Suprapubic skin (tissue), 4 donors: ENCODE measurements at regions not wholly inside any gene's neighbourhood (a gene's known extent, or its start where the extent isn't known, plus 50 kb on each side); places are given as distances from the start of the nearest gene placed in this dataset.

Source experiments
- DNase-seq, 2 donors: peaks; one replicate each; pipeline ENCODE4 v3.0.0-alpha.2; 2019; ENCODE audit warnings: low spot score in 2 of 2
- H3K27ac ChIP-seq: fragments of 200-600 bp; sonication (generic); one replicate; pipeline ENCODE4 v1.5.1; 2019
- H3K27me3 ChIP-seq: fragments of 200-600 bp; sonication (generic); one replicate; pipeline ENCODE4 v1.5.1; 2019
- H3K36me3 ChIP-seq: fragments of 200-600 bp; sonication (generic); one replicate; pipeline ENCODE4 v1.5.1; 2019
- H3K4me1 ChIP-seq: fragments of 200-600 bp; sonication (generic); one replicate; pipeline ENCODE4 v1.5.1; 2019
- H3K4me3 ChIP-seq: fragments of 200-600 bp; sonication (generic); one replicate; pipeline ENCODE4 v1.5.1; 2019; ENCODE audit warnings: mild to moderate bottlenecking
- H3K9me3 ChIP-seq: fragments of 200-600 bp; sonication (generic); one replicate; pipeline ENCODE4 v1.5.1; 2019
- CTCF ChIP-seq, 2 donors: fragments of 200-600 bp in 1 of 2; fragments of 450-650 bp in 1 of 2; sonication (generic) in 1 of 2; IDR thresholded peaks; one replicate each; pipeline ENCODE4 v1.5.1; 2016 to 2019; ENCODE audit warnings: antibody characterized with exemption in 2 of 2, mild to moderate bottlenecking in 1 of 2, moderate library complexity in 1 of 2
- EP300 ChIP-seq: sonication (generic); formaldehyde crosslinking; IDR thresholded peaks from one replicate; pipeline ENCODE4 v1.6.1; 2017; ENCODE audit warnings: antibody characterized with exemption
- POLR2A ChIP-seq, 2 donors: fragments of 450-650 bp; IDR thresholded peaks; one replicate each; pipeline ENCODE4 v1.6.1; 2017; ENCODE audit warnings: antibody characterized with exemption in 2 of 2, mild to moderate bottlenecking in 2 of 2, moderate library complexity in 2 of 2
- POLR2AphosphoS5 ChIP-seq, 3 donors: sonication (generic); formaldehyde crosslinking; IDR thresholded peaks; one replicate each; pipeline ENCODE4 v1.6.1; 2017; ENCODE audit warnings: antibody characterized with exemption in 3 of 3
- WGBS: methylation state at CpG from one replicate; pipeline ENCODE4 v1.1.5; 2018; 5-methylcytosine and 5-hydroxymethylcytosine counted together

GRCh38 chr13:53189162-53189561, 160.5 kb downstream of the OLFM4 start:
- 69% methylated on average over 1 of the region's 1 CpG for WGBS
- Histone ChIP-seq H3K4me3 (no peak overlapping the region), H3K27ac (no peak overlapping the region), H3K36me3 (no peaks in the 10 kb centered on the region), H3K4me1 (no peaks in the 10 kb centered on the region), H3K9me3 (no peaks in the 10 kb centered on the region), H3K27me3 (peaks cover 5% of the 10 kb centered on the region)
- TF ChIP-seq EP300: no peak
- TF ChIP-seq CTCF (IDR thresholded peaks at IDR 0.05): no peak
- no peak for TF ChIP-seq POLR2AphosphoS5 (IDR thresholded peaks at IDR 0.05)
- TF ChIP-seq POLR2A (IDR thresholded peaks at IDR 0.05): no peak
- no peak for DNase-seq

GRCh38 chr13:53191091-53191490, 162.5 kb downstream of the OLFM4 start:
- 14% methylated on average over 2 of the region's 2 CpGs for whole genome bisulfite sequencing
- Histone ChIP-seq H3K4me3 (no peak overlapping the region), H3K27me3 (peaks cover 5% of the 10 kb centered on the region), H3K4me1 (no peaks in the 10 kb centered on the region), H3K9me3 (no peaks in the 10 kb centered on the region), H3K36me3 (no peaks in the 10 kb centered on the region), H3K27ac (no peak overlapping the region)
- no peak for TF ChIP-seq POLR2A (IDR thresholded peaks at IDR 0.05)
- no peak for TF ChIP-seq CTCF (IDR thresholded peaks at IDR 0.05)
- TF ChIP-seq POLR2AphosphoS5 (IDR thresholded peaks at IDR 0.05): no peak
- no peak for TF ChIP-seq EP300
- DNase-seq: no peak

GRCh38 chr13:53197424-53197823, 168.8 kb downstream of the OLFM4 start:
- DNase-seq: no peak
- no peak overlapping the region for H3K4me3 ChIP-seq
- H3K9me3 ChIP-seq: no peaks in the 10 kb centered on the region
- H3K36me3 ChIP-seq: no peaks in the 10 kb centered on the region
- H3K27me3 ChIP-seq: peaks cover 29% of the 10 kb centered on the region
- TF ChIP-seq POLR2A (IDR thresholded peaks at IDR 0.05) (no peak), CTCF (IDR thresholded peaks at IDR 0.05) (no peak), EP300 (no peak), POLR2AphosphoS5 (IDR thresholded peaks at IDR 0.05) (no peak)
- no peak overlapping the region for H3K27ac ChIP-seq
- WGBS: 46% methylated on average over 1 of the region's 1 CpG
- H3K4me1 ChIP-seq: peaks cover 8% of the 10 kb centered on the region

- no peaks in the 10 kb centered on the region for H3K9me3 ChIP-seq
- peaks cover 8% of the 10 kb centered on the region for H3K4me1 ChIP-seq
- no peak overlapping the region for H3K4me3 ChIP-seq
- peaks cover 34% of the 10 kb centered on the region for H3K27me3 ChIP-seq
- 52% methylated on average over 1 of the region's 1 CpG for WGBS
- H3K27ac ChIP-seq: no peak overlapping the region
- H3K36me3 ChIP-seq: no peaks in the 10 kb centered on the region
- no peak for TF ChIP-seq EP300
- no peak for TF ChIP-seq CTCF (IDR thresholded peaks at IDR 0.05)
- no peak for TF ChIP-seq POLR2AphosphoS5 (IDR thresholded peaks at IDR 0.05)
- no peak for TF ChIP-seq POLR2A (IDR thresholded peaks at IDR 0.05)
- no peak for DNase-seq
Measured at GRCh38 chr13:53198017-53198416, 169.4 kb downstream of the OLFM4 start.

- Histone ChIP-seq H3K36me3 (no peaks in the 10 kb centered on the region), H3K9me3 (no peaks in the 10 kb centered on the region), H3K4me1 (peaks cover 8% of the 10 kb centered on the region), H3K27me3 (peaks cover 41% of the 10 kb centered on the region), H3K4me3 (no peak overlapping the region), H3K27ac (no peak overlapping the region)
- TF ChIP-seq CTCF (IDR thresholded peaks at IDR 0.05) (no peak), POLR2AphosphoS5 (IDR thresholded peaks at IDR 0.05) (no peak), EP300 (no peak), POLR2A (IDR thresholded peaks at IDR 0.05) (no peak)
- DNase-seq: no peak
- WGBS: 30% methylated on average over 4 of the region's 4 CpGs
Measured at GRCh38 chr13:53198736-53199135, 170.1 kb downstream of the OLFM4 start.
